ENCODE measurements at regions not wholly inside any gene's neighbourhood (a gene's known extent, or its start where the extent isn't known, plus 50 kb on each side); places are given as distances from the start of the nearest gene placed in this dataset.
"Not testable (repeated sequence)": the region's sequence is repeated elsewhere in the genome, so short reads cannot be mapped to it uniquely, and the experiment has no call there.

- no peak for DNase-seq (ENCODE audit: low spot score)
- Mint-ChIP-seq H3K27me3 (ENCODE audit: unreplicated experiment) (no peaks in the 10 kb centered on the region), H3K36me3 (ENCODE audit: low read depth, unreplicated experiment) (peaks cover 4% of the 10 kb centered on the region), H3K4me3 (ENCODE audit: unreplicated experiment) (no peak overlapping the region), H3K4me1 (ENCODE audit: unreplicated experiment) (no peaks in the 10 kb centered on the region), H3K9me3 (ENCODE audit: unreplicated experiment) (no peaks in the 10 kb centered on the region), H3K27ac (ENCODE audit: unreplicated experiment) (no peak overlapping the region)
- TF ChIP-seq, protein P1, sequence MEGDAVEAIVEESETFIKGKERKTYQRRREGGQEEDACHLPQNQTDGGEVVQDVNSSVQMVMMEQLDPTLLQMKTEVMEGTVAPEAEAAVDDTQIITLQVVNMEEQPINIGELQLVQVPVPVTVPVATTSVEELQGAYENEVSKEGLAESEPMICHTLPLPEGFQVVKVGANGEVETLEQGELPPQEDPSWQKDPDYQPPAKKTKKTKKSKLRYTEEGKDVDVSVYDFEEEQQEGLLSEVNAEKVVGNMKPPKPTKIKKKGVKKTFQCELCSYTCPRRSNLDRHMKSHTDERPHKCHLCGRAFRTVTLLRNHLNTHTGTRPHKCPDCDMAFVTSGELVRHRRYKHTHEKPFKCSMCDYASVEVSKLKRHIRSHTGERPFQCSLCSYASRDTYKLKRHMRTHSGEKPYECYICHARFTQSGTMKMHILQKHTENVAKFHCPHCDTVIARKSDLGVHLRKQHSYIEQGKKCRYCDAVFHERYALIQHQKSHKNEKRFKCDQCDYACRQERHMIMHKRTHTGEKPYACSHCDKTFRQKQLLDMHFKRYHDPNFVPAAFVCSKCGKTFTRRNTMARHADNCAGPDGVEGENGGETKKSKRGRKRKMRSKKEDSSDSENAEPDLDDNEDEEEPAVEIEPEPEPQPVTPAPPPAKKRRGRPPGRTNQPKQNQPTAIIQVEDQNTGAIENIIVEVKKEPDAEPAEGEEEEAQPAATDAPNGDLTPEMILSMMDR (IDR thresholded peaks at IDR 0.05; ENCODE audit: unreplicated experiment): no peak
Observed at GRCh38 chr6:144667532-144668503, 382.7 kb downstream of the UTRN start.

DNA sequence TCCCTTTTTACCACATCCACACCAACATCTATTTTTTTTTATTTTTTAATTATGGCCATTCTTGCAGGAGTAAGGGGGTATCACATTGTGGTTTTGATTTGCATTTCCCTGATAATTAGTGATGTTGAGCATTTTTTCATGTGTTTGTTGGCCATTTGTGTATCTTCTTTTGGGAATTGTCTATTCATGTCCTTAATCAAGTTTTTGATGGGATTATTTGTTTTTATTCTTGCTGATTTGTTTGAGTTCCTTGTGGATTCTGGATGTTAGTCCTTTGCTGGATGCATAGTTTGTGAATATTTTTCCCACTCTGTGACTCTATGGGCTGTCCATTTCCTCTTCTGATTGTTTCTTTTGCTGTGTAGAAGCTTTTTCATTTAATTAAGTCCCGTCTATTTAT, 385.1 kb downstream of the UTRN start:
- DNase-seq (ENCODE audit: low spot score); H3K27ac Mint-ChIP-seq (ENCODE audit: unreplicated experiment); H3K4me1 Mint-ChIP-seq (ENCODE audit: unreplicated experiment); H3K36me3 Mint-ChIP-seq (ENCODE audit: low read depth, unreplicated experiment); H3K27me3 Mint-ChIP-seq (ENCODE audit: unreplicated experiment); H3K4me3 Mint-ChIP-seq (ENCODE audit: unreplicated experiment); H3K9me3 Mint-ChIP-seq (ENCODE audit: unreplicated experiment): not testable (repeated sequence)

- no peak overlapping the region for H3K27ac Mint-ChIP-seq (ENCODE audit: unreplicated experiment)
- no peaks in the 10 kb centered on the region for H3K9me3 Mint-ChIP-seq (ENCODE audit: unreplicated experiment)
- no peaks in the 10 kb centered on the region for H3K27me3 Mint-ChIP-seq (ENCODE audit: unreplicated experiment)
- no peak for DNase-seq (ENCODE audit: low spot score)
- no peak overlapping the region for H3K4me3 Mint-ChIP-seq (ENCODE audit: unreplicated experiment)
- TF ChIP-seq, protein P1 (IDR thresholded peaks at IDR 0.05; ENCODE audit: unreplicated experiment): no peak
- no peaks in the 10 kb centered on the region for H3K4me1 Mint-ChIP-seq (ENCODE audit: unreplicated experiment)
- peaks cover 4% of the 10 kb centered on the region for H3K36me3 Mint-ChIP-seq (ENCODE audit: low read depth, unreplicated experiment)
Observed at GRCh38 chr6:144673807-144674206, 388.7 kb downstream of the UTRN start.

DNA sequence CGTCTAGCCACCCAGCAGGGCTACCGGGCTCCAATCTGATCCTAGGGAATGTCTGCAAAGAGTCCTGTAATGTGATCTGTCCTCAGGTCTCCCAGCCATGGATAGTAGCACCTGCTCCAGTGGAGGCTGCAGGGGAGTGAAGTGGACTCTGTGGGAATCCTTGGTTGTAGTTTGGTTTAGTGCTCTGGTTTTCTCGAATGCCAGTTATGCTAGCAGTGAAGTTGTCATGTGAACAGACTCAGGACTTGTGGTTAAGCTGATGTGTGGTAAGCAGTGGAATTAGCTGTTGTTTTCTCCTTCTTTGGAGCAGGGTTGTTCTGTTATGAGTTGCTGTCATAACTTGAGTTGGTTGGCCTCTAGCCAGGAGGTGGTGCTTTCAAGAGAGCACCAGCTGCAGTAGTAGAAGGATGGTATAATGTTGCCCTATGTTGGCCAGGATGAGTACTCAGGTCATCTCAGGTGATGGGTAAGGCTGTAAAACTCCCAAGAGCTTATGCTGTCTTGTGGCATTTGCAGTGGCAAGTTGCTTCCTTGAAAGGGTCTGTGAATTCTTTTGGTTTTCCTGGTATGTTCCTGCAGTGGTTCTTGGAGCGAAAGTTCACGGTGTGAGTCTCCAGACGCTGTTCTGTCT, 390.2 kb downstream of the UTRN start:
- no peaks in the 10 kb centered on the region for H3K9me3 Mint-ChIP-seq (ENCODE audit: unreplicated experiment)
- DNase-seq (ENCODE audit: low spot score): no peak

DNA sequence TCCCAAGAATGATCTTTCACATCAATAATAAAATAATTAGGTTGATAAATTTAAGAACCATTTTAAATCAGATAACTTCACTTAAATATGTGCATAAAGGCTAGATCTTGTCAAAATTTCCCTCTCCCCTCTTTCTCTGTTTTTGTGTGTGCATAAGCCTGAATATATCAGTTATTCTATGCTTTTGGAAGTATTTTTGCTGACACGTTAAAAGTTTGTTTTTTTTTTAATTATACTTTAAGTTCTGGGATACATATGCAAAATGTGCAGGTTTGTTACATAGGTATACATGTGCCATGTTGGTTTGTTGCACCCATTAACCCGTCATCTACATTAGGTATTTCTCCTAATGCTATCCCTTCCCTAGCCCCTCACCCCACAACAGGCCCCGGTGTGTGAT, 391.2 kb downstream of the UTRN start:
- not testable (repeated sequence) for H3K27ac Mint-ChIP-seq (ENCODE audit: unreplicated experiment); DNase-seq (ENCODE audit: low spot score); H3K4me1 Mint-ChIP-seq (ENCODE audit: unreplicated experiment); H3K9me3 Mint-ChIP-seq (ENCODE audit: unreplicated experiment); H3K27me3 Mint-ChIP-seq (ENCODE audit: unreplicated experiment); H3K4me3 Mint-ChIP-seq (ENCODE audit: unreplicated experiment)
- H3K36me3 Mint-ChIP-seq (ENCODE audit: low read depth, unreplicated experiment): peaks cover 10% of the 10 kb centered on the region

More for the DNA sequence above, 390.2 kb downstream of the UTRN start:
- Mint-ChIP-seq H3K4me3 (ENCODE audit: unreplicated experiment) (no peak overlapping the region), H3K27me3 (ENCODE audit: unreplicated experiment) (no peaks in the 10 kb centered on the region), H3K4me1 (ENCODE audit: unreplicated experiment) (no peaks in the 10 kb centered on the region), H3K27ac (ENCODE audit: unreplicated experiment) (no peak overlapping the region), H3K36me3 (ENCODE audit: low read depth, unreplicated experiment) (peaks cover 4% of the 10 kb centered on the region)
- TF ChIP-seq, protein P1 (IDR thresholded peaks at IDR 0.05; ENCODE audit: unreplicated experiment): no peak

- not testable (repeated sequence) for H3K27me3 Mint-ChIP-seq (ENCODE audit: unreplicated experiment); DNase-seq (ENCODE audit: low spot score); H3K27ac Mint-ChIP-seq (ENCODE audit: unreplicated experiment); H3K4me3 Mint-ChIP-seq (ENCODE audit: unreplicated experiment); H3K36me3 Mint-ChIP-seq (ENCODE audit: low read depth, unreplicated experiment); H3K9me3 Mint-ChIP-seq (ENCODE audit: unreplicated experiment); H3K4me1 Mint-ChIP-seq (ENCODE audit: unreplicated experiment)
Observed at GRCh38 chr6:144677263-144677662, 392.1 kb downstream of the UTRN start.

All from endothelial cell (in vitro differentiated cells).